ENCODE measurements at regions not wholly inside any gene's neighbourhood (a gene's known extent, or its start where the extent isn't known, plus 50 kb on each side); places are given as distances from the start of the nearest gene placed in this dataset.
"Not testable (repeated sequence)": the region's sequence is repeated elsewhere in the genome, so short reads cannot be mapped to it uniquely, and the experiment has no call there.

GRCh38 chr12:30201301-30202160 is 417.8 kb upstream of the TMTC1 start:
- no peak for DNase-seq

- DNase-seq = no peak
Measured at GRCh38 chr12:30200864-30201263, 417.1 kb upstream of the TMTC1 start.

- no peak for DNase-seq
Measured at GRCh38 chr12:30197392-30198057, 413.8 kb upstream of the TMTC1 start.

GRCh38 chr12:30191696-30192455 is 408.1 kb upstream of the TMTC1 start:
- DNase-seq = no peak

GRCh38 chr12:30188602-30189326 is 405.0 kb upstream of the TMTC1 start:
- no peak for DNase-seq

- no peak for DNase-seq
Measured at GRCh38 chr12:30187426-30187825, 403.7 kb upstream of the TMTC1 start.

GRCh38 chr12:30181334-30181733 is 397.6 kb upstream of the TMTC1 start:
- DNase-seq = no peak

GRCh38 chr12:30180602-30181001 is 396.9 kb upstream of the TMTC1 start:
- no peak for DNase-seq

GRCh38 chr12:30178916-30179315 is 395.2 kb upstream of the TMTC1 start:
- DNase-seq = no peak

GRCh38 chr12:30169839-30170591 is 386.3 kb upstream of the TMTC1 start:
- DNase-seq = no peak

GRCh38 chr12:30166006-30166795 is 382.5 kb upstream of the TMTC1 start:
- DNase-seq = no peak

- no peak for DNase-seq
Measured at GRCh38 chr12:30164382-30165318, 380.9 kb upstream of the TMTC1 start.

GRCh38 chr12:30156833-30157232 is 373.1 kb upstream of the TMTC1 start:
- not testable (repeated sequence) for DNase-seq

GRCh38 chr12:30155001-30155730 is 371.4 kb upstream of the TMTC1 start:
- DNase-seq = no peak

- DNase-seq = no peak
Measured at GRCh38 chr12:30153981-30154380, 370.2 kb upstream of the TMTC1 start.

- DNase-seq = no peak
Measured at GRCh38 chr12:30152705-30153104, 369.0 kb upstream of the TMTC1 start.

GRCh38 chr12:30151831-30152230 is 368.1 kb upstream of the TMTC1 start:
- DNase-seq = no peak

GRCh38 chr12:30146561-30146960 is 362.8 kb upstream of the TMTC1 start:
- DNase-seq = no peak

GRCh38 chr12:30145684-30146032 is 361.9 kb upstream of the TMTC1 start:
- no peak for DNase-seq
